ENCODE measurements at regions not wholly inside any gene's neighbourhood (a gene's known extent, or its start where the extent isn't known, plus 50 kb on each side); places are given as distances from the start of the nearest gene placed in this dataset.

- FAIRE-seq (no peak), DNase-seq (ENCODE audit: low spot score) (no peak)
Measured at GRCh38 chr21:35411434-35411833, 362.3 kb upstream of the RUNX1 start.

- DNase-seq (ENCODE audit: low spot score) (no peak), FAIRE-seq (no peak)
Measured at GRCh38 chr21:35410656-35411055, 361.6 kb upstream of the RUNX1 start.

- FAIRE-seq: no peak
- no peak for DNase-seq (ENCODE audit: low spot score)
Measured at GRCh38 chr21:35410123-35410522, 361.0 kb upstream of the RUNX1 start.

DNA sequence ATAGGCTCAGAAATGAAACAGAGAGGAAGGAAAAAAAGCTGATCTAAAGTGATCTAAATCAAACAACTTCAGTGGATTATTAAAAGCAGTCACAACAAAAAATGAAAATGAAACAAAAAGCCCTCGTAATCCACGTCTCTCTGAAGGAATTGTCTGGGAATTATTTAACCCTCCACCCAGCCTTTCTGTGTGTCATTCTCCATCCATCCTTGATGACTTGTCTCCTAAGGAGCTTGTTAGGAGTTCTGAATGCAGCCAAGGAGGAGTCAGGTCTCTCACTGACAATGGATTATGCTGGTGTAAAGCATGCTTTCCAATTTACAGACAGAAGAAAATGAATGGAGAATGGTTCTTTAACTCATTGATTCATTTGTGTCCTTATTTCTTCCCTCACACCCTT, 359.3 kb upstream of the RUNX1 start:
- DNase-seq (ENCODE audit: low spot score) (no peak), FAIRE-seq (no peak)

DNA sequence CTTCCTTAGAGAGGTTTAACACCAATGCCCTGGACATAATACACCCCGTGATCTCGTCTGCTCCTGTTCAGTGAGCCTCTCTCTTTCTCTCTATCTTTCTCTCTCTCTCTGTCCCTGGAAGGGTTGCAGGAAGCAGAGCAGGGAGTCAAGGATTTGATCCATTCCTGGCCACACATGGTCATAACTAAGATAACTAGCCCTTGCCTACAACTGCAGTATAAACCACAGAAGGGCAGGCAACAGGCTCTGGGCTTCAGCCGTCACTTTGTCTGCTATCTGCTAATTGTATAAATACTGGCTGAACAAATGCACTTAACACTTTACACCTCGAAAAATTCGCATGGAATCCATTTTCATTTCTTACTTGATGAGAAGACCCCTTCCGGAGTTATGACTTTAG, 357.5 kb upstream of the RUNX1 start:
- FAIRE-seq: no peak

GRCh38 chr21:35405981-35406380, 356.9 kb upstream of the RUNX1 start:
- DNase-seq (ENCODE audit: low spot score): no peak
- no peak for FAIRE-seq

More for the DNA sequence above, 357.5 kb upstream of the RUNX1 start:
- DNase-seq (ENCODE audit: low spot score): no peak

- no peak for DNase-seq (ENCODE audit: low spot score)
- FAIRE-seq: no peak
Measured at GRCh38 chr21:35404247-35404646, 355.1 kb upstream of the RUNX1 start.

GRCh38 chr21:35402061-35402460, 353.0 kb upstream of the RUNX1 start:
- DNase-seq (ENCODE audit: low spot score) (no peak), FAIRE-seq (no peak)

DNA sequence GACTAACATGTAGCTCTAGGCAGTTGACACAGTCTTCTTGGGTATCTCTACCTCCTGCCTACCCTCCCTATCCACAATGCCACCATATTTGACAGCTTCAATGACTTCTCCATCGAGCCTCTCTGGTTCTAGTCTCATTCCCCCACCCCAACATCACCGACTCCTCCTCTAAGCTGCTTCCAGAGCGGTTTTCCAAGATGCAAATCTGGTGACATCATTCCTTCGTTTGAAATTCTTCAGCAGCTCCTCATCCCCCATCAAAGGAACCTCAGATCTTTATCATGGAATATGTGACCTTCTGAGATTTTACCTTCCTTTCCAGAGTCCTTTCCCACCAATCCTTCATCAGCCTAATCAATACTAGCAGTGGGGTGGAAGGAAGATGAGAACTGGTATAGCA, 352.4 kb upstream of the RUNX1 start:
- DNase-seq (ENCODE audit: low spot score) (peak; percentile 15), FAIRE-seq (no peak)

DNA sequence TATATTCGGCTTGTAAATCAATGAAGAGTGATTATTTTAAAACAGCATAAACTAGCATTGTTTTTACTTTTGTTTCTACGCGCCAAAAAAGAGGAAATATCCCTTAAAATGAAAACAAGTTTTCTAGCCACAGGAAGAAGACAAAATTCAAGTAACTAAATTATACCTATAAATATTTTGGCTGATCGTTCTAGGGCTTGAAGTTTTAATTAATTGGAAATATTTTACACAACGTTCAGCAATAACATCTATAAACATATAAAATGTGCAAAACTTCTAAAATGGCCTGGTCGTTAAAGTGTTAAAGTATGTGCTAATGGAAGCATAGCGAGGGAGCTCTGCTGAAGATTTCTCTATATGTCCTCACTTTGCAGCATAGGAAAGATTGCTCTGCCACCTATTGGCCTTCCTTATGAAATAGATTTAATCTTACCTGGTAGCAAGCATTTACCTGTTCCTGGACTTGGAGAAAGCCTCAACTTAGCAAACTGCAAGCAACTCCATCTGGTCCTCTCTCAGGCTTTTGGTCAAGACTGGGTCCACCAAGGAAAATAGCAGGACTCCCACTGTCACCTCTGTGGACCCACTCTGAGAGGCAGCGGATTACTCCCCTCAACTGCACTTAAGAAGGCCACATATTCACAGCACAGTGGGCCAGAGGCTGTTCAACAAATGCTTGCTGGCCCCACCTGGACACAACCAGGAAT, 351.3 kb upstream of the RUNX1 start:
- peak; percentile 60 for DNase-seq (ENCODE audit: low spot score)
- no peak for FAIRE-seq

GRCh38 chr21:35399706-35400105, 350.6 kb upstream of the RUNX1 start:
- DNase-seq (ENCODE audit: low spot score) (no peak), FAIRE-seq (no peak)

- DNase-seq (ENCODE audit: low spot score) (no peak), FAIRE-seq (no peak)
Measured at GRCh38 chr21:35399002-35399530, 350.0 kb upstream of the RUNX1 start.

DNA sequence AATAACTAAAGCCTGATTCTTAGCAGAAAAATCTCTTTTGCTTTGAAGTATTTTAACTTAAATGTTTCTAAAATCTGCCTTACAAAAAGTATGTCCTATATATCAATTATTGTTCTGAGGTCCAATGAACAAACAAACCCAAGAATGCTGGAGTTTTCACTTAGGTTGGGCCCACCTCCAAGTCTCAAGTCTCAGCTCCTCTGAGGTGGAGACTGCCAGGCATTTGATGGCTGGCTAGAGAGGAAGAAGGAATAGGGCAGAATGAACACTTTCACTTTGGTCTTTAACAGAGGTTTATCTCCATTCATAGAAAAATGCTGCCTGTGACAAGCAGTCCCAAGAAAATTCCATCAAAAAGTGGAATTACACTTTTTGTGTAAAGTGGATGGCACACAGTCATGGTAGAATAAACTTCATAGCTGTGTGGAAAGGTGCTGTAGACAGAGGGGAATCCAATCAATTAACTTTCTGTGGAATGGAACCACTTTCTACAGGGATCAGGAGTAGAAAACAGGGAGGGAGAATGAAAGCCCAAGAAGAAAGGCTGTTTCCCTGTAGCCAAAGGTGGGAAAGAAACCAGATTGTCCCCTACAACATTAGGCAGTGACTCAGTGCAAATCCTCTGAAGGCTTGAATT, 349.4 kb upstream of the RUNX1 start:
- DNase-seq (ENCODE audit: low spot score): no peak
- no peak for FAIRE-seq

- DNase-seq (ENCODE audit: low spot score) (no peak), FAIRE-seq (no peak)
Measured at GRCh38 chr21:35397781-35398180, 348.7 kb upstream of the RUNX1 start.

- DNase-seq (ENCODE audit: low spot score) (no peak), FAIRE-seq (no peak)
Measured at GRCh38 chr21:35396655-35397054, 347.6 kb upstream of the RUNX1 start.

DNA sequence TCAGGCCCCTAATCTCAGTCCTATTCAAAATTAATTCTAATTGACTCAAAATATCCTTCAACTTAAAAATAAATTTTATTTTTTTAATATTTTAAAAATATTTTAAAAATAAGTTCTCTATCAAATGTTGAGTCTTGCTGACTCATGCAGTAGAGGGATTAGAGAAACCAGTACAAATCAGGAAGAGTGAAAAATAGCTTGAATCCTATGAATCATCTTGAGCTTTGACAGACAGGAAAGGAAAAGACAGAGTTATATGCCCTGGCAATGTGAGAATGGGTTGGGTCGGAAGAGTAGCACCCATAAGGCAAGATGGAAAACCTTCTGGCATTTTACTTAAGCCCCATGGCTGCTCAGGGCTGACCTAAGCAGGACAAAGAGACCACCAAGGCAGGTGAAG, 346.6 kb upstream of the RUNX1 start:
- peak; percentile 25 for DNase-seq (ENCODE audit: low spot score)
- FAIRE-seq: no peak

DNA sequence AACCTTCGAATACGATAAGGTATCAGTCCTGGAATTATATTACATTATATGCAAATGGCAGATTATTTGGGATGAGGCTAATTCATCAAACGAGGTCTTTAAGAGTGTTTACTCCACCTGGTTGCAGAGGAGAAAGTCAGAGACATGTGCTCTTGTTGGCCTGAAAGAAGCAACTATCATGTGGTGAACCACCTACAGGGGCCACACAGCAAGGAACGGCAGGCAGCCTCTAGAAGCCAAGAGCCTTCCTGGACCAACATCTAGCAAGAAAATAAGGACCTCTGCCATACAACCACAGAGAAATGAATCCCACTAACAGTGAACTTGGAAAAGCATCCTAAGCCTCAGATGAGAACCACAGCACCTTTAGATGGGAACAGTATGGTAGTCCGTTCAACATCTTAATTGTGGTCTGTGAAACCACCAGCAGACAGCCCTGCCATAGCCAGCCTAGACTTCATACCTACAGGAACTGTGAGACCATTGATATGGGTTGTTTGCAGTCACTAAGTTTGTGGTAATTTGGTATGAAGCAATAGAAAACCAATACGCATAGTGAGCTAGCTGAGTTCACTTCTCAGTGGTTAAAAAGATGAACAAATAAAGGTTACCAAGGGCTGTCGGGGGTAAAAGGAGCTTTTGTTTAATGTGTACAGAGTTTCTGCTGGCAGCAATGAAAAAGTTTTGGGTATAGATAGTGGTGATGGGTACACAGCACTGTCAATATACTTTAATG, 345.7 kb upstream of the RUNX1 start:
- DNase-seq (ENCODE audit: low spot score) (peak; percentile 12), FAIRE-seq (no peak)

DNA sequence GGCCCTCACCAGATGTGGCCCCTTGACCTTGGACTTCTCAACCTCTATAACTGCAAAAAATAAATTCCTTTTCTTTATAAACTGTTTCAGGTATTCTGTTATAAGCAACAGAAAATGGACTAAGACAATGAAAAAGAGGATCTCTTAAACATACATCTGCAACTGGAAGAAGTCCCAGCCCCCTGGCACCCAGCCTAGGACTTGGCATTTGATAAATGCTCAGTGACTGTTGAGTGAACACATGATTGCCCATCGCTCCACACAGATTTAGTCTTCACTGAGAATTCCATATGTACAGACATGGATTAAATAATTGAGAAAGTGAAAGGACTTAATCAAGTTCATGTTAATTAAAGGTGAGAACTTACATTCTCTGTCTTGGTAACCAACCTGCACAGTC, 344.9 kb upstream of the RUNX1 start:
- DNase-seq (ENCODE audit: low spot score) (no peak), FAIRE-seq (no peak)

- DNase-seq (ENCODE audit: low spot score) (peak; percentile 33), FAIRE-seq (no peak)
Measured at GRCh38 chr21:35390013-35390776, 341.1 kb upstream of the RUNX1 start.

GRCh38 chr21:35386491-35387079, 337.5 kb upstream of the RUNX1 start:
- FAIRE-seq (no peak), DNase-seq (ENCODE audit: low spot score) (no peak)

GRCh38 chr21:35384375-35384774, 335.3 kb upstream of the RUNX1 start:
- FAIRE-seq: no peak

More at GRCh38 chr21:35384375-35384774, 335.3 kb upstream of the RUNX1 start:
- DNase-seq (ENCODE audit: low spot score): no peak

Data from urothelium cell line (cell line).